ENCODE measurements at regions not wholly inside any gene's neighbourhood (a gene's known extent, or its start where the extent isn't known, plus 50 kb on each side); places are given as distances from the start of the nearest gene placed in this dataset.

- no peaks in the 10 kb centered on the region for H3K27me3 Mint-ChIP-seq (ENCODE audit: low read depth)
- DNase-seq (ENCODE audit: low spot score) = no peak
- TF ChIP-seq, protein P1, sequence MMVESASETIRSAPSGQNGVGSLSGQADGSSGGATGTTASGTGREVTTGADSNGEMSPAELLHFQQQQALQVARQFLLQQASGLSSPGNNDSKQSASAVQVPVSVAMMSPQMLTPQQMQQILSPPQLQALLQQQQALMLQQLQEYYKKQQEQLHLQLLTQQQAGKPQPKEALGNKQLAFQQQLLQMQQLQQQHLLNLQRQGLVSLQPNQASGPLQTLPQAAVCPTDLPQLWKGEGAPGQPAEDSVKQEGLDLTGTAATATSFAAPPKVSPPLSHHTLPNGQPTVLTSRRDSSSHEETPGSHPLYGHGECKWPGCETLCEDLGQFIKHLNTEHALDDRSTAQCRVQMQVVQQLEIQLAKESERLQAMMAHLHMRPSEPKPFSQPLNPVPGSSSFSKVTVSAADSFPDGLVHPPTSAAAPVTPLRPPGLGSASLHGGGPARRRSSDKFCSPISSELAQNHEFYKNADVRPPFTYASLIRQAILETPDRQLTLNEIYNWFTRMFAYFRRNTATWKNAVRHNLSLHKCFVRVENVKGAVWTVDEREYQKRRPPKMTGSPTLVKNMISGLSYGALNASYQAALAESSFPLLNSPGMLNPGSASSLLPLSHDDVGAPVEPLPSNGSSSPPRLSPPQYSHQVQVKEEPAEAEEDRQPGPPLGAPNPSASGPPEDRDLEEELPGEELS (CRISPR knock-in tag; IDR thresholded peaks at IDR 0.05) = no peak
- TF ChIP-seq ZNF396 (CRISPR knock-in tag; IDR thresholded peaks at IDR 0.05; ENCODE audit: borderline replicate concordance) = no peak
- TF ChIP-seq GABPB1 (CRISPR knock-in tag; IDR thresholded peaks at IDR 0.05) = no peak
- TF ChIP-seq ELF4 (CRISPR knock-in tag; IDR thresholded peaks at IDR 0.05; ENCODE audit: low read depth) = no peak
- no peak for TF ChIP-seq MXD4 (CRISPR knock-in tag; IDR thresholded peaks at IDR 0.05; ENCODE audit: borderline replicate concordance)
- TF ChIP-seq, protein P2, sequence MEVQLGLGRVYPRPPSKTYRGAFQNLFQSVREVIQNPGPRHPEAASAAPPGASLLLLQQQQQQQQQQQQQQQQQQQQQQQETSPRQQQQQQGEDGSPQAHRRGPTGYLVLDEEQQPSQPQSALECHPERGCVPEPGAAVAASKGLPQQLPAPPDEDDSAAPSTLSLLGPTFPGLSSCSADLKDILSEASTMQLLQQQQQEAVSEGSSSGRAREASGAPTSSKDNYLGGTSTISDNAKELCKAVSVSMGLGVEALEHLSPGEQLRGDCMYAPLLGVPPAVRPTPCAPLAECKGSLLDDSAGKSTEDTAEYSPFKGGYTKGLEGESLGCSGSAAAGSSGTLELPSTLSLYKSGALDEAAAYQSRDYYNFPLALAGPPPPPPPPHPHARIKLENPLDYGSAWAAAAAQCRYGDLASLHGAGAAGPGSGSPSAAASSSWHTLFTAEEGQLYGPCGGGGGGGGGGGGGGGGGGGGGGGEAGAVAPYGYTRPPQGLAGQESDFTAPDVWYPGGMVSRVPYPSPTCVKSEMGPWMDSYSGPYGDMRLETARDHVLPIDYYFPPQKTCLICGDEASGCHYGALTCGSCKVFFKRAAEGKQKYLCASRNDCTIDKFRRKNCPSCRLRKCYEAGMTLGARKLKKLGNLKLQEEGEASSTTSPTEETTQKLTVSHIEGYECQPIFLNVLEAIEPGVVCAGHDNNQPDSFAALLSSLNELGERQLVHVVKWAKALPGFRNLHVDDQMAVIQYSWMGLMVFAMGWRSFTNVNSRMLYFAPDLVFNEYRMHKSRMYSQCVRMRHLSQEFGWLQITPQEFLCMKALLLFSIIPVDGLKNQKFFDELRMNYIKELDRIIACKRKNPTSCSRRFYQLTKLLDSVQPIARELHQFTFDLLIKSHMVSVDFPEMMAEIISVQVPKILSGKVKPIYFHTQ (CRISPR knock-in tag; IDR thresholded peaks at IDR 0.05) = no peak
- TF ChIP-seq NR3C1 (CRISPR knock-in tag; conservative IDR thresholded peaks at IDR 0.05; ENCODE audit: low read depth) = no peak
- TF ChIP-seq CREB1 (CRISPR knock-in tag; IDR thresholded peaks at IDR 0.05) = no peak
- TF ChIP-seq, protein P3, sequence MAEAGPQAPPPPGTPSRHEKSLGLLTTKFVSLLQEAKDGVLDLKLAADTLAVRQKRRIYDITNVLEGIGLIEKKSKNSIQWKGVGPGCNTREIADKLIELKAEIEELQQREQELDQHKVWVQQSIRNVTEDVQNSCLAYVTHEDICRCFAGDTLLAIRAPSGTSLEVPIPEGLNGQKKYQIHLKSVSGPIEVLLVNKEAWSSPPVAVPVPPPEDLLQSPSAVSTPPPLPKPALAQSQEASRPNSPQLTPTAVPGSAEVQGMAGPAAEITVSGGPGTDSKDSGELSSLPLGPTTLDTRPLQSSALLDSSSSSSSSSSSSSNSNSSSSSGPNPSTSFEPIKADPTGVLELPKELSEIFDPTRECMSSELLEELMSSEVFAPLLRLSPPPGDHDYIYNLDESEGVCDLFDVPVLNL (CRISPR knock-in tag; IDR thresholded peaks at IDR 0.05; ENCODE audit: borderline replicate concordance, low read depth) = no peak
- no peak for TF ChIP-seq NFE2L1 (CRISPR knock-in tag; IDR thresholded peaks at IDR 0.05)
- ChIA-PET POLR2A (no interaction called here), CTCF (no interaction called here)
- no peaks in the 10 kb centered on the region for H3K9me3 Mint-ChIP-seq
- H3K4me1 Mint-ChIP-seq = no peaks in the 10 kb centered on the region
- H3K36me3 Mint-ChIP-seq = no peaks in the 10 kb centered on the region
- no peak overlapping the region for H3K27ac Mint-ChIP-seq
- ATAC-seq = no peak
- H3K4me3 Mint-ChIP-seq = no peak overlapping the region
Observed at GRCh38 chr7:1378610-1379601, 80.4 kb downstream of the MICALL2 start.

- no peak for ATAC-seq
- no peaks in the 10 kb centered on the region for H3K36me3 Mint-ChIP-seq
- H3K4me1 Mint-ChIP-seq = no peaks in the 10 kb centered on the region
- H3K4me3 Mint-ChIP-seq = no peak overlapping the region
- POLR2A ChIA-PET = no interaction called here
- DNase-seq (ENCODE audit: low spot score) = no peak
- CTCF ChIA-PET = no interaction called here
- no peaks in the 10 kb centered on the region for H3K9me3 Mint-ChIP-seq
- no peaks in the 10 kb centered on the region for H3K27me3 Mint-ChIP-seq (ENCODE audit: low read depth)
- H3K27ac Mint-ChIP-seq = no peak overlapping the region
- TF ChIP-seq, protein P4, sequence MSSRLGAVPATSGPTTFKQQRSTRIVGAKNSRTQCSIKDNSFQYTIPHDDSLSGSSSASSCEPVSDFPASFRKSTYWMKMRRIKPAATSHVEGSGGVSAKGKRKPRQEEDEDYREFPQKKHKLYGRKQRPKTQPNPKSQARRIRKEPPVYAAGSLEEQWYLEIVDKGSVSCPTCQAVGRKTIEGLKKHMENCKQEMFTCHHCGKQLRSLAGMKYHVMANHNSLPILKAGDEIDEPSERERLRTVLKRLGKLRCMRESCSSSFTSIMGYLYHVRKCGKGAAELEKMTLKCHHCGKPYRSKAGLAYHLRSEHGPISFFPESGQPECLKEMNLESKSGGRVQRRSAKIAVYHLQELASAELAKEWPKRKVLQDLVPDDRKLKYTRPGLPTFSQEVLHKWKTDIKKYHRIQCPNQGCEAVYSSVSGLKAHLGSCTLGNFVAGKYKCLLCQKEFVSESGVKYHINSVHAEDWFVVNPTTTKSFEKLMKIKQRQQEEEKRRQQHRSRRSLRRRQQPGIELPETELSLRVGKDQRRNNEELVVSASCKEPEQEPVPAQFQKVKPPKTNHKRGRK (CRISPR knock-in tag; IDR thresholded peaks at IDR 0.05; ENCODE audit: borderline replicate concordance) = no peak
- TF ChIP-seq NR3C1 (CRISPR knock-in tag; conservative IDR thresholded peaks at IDR 0.05; ENCODE audit: low read depth) (no peak), AFF4 (CRISPR knock-in tag; IDR thresholded peaks at IDR 0.05; ENCODE audit: borderline replicate concordance) (no peak), STAT6 (CRISPR knock-in tag; conservative IDR thresholded peaks at IDR 0.05; ENCODE audit: low read depth) (no peak), RORB (CRISPR knock-in tag; IDR thresholded peaks at IDR 0.05) (no peak), TP53 (CRISPR knock-in tag; IDR thresholded peaks at IDR 0.05) (no peak), ZNF317 (CRISPR knock-in tag; IDR thresholded peaks at IDR 0.05; ENCODE audit: borderline replicate concordance, low read depth) (no peak), GTF2I (CRISPR knock-in tag; conservative IDR thresholded peaks at IDR 0.05) (no peak), NR2C2 (CRISPR knock-in tag; IDR thresholded peaks at IDR 0.05) (no peak)
Observed at GRCh38 chr7:1380231-1380815, 78.9 kb downstream of the MICALL2 start.

Measured in WTC11 (cell line).